ENCODE measurements at regions not wholly inside any gene's neighbourhood (a gene's known extent, or its start where the extent isn't known, plus 50 kb on each side); places are given as distances from the start of the nearest gene placed in this dataset.
"Not testable (repeated sequence)": the region's sequence is repeated elsewhere in the genome, so short reads cannot be mapped to it uniquely, and the experiment has no call there.

DNA sequence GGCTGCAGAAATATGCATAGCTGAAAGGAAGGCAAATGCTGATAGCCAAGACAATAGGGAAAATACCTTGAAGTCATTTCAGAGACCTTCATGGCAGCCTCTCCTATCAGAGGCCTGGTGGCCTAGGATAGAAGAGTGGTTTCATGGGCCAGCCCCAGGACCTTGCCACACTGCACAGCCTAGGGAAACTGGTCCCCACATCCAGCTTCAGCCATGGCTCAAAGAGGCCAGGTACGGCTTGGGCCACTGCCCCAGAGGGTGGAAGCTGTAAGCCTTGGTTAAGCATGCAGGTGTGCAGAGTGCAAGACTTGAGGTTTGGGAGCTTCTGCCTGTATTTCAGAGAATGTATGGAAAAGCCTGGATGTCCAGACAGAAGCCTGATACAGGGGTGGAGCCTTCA, 101.0 kb upstream of the KITLG start:
- DNase-seq (ENCODE audit: low spot score), result no peak
- no peaks in the 10 kb centered on the region for H3K9me3 ChIP-seq (ENCODE audit: low read length)
- H2AFZ ChIP-seq (ENCODE audit: low read length), result no peak overlapping the region
- BruUV-seq (replicated peaks), result no TSS peak
- no peak overlapping the region for H3K27ac ChIP-seq (ENCODE audit: low read depth, low read length, poor library complexity, severe bottlenecking)
- CTCF ChIA-PET (ENCODE audit: unreplicated experiment), result no interaction called here
- H4K20me1 ChIP-seq (ENCODE audit: insufficient read depth, low read length), result no peaks in the 10 kb centered on the region
- H3K4me3 ChIP-seq (ENCODE audit: low read depth, low read length, poor library complexity, severe bottlenecking), result no peak overlapping the region
- H3K4me1 ChIP-seq (ENCODE audit: insufficient read depth, low read length, poor library complexity, severe bottlenecking), result no peaks in the 10 kb centered on the region
- H3K36me3 ChIP-seq (ENCODE audit: insufficient read depth, low read length), result no peaks in the 10 kb centered on the region
- H3K4me2 ChIP-seq (ENCODE audit: low read length), result no peak overlapping the region
- intact Hi-C loops (cut with micrococcal nuclease; ENCODE audit: unreplicated experiment), result no loop called here
- POLR2A ChIA-PET, result no interaction called here
- H3K79me2 ChIP-seq (ENCODE audit: insufficient read depth, low read depth, low read length), result no peaks in the 10 kb centered on the region
- H3K9me2 ChIP-seq (ENCODE audit: insufficient read depth, low read length), result no peaks in the 10 kb centered on the region
- TF ChIP-seq, protein P1, sequence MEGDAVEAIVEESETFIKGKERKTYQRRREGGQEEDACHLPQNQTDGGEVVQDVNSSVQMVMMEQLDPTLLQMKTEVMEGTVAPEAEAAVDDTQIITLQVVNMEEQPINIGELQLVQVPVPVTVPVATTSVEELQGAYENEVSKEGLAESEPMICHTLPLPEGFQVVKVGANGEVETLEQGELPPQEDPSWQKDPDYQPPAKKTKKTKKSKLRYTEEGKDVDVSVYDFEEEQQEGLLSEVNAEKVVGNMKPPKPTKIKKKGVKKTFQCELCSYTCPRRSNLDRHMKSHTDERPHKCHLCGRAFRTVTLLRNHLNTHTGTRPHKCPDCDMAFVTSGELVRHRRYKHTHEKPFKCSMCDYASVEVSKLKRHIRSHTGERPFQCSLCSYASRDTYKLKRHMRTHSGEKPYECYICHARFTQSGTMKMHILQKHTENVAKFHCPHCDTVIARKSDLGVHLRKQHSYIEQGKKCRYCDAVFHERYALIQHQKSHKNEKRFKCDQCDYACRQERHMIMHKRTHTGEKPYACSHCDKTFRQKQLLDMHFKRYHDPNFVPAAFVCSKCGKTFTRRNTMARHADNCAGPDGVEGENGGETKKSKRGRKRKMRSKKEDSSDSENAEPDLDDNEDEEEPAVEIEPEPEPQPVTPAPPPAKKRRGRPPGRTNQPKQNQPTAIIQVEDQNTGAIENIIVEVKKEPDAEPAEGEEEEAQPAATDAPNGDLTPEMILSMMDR (conservative IDR thresholded peaks at IDR 0.05; ENCODE audit: low read length), result no peak
- no peak for TF ChIP-seq EZH2phosphoT487 (IDR thresholded peaks at IDR 0.05; ENCODE audit: borderline replicate concordance, low read depth, low read length)

GRCh38 chr12:88677464-88677863, 97.2 kb upstream of the KITLG start:
- CTCF ChIA-PET (ENCODE audit: unreplicated experiment), result no interaction called here

DNA sequence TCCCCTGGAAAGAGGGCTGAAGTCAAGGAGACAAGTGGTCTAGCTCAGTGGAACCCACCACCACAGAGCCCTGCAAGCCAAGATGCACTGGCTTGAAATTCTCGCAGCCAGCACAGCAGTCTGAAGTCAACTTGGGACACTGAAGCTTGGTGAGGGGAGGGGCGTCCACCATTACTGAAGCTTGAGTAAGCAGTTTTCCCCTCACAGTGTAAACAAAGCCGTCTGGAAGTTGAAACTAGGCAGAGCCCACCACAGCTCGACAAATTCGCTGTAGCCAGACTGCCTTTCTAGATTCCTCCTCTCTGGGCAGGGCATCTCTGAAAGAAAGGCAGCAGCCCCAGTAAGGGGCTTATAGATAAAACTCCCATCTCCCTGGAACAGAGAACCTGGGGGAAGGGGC, 87.3 kb upstream of the KITLG start:
- POLR2A ChIA-PET; H3K36me3 ChIP-seq (ENCODE audit: insufficient read depth, low read length); H3K4me1 ChIP-seq (ENCODE audit: insufficient read depth, low read length, poor library complexity, severe bottlenecking); H3K9me3 ChIP-seq (ENCODE audit: low read length); H2AFZ ChIP-seq (ENCODE audit: low read length); CTCF ChIA-PET (ENCODE audit: unreplicated experiment); H3K79me2 ChIP-seq (ENCODE audit: insufficient read depth, low read depth, low read length); H3K27ac ChIP-seq (ENCODE audit: low read depth, low read length, poor library complexity, severe bottlenecking); H3K4me3 ChIP-seq (ENCODE audit: low read depth, low read length, poor library complexity, severe bottlenecking); BruUV-seq (replicated peaks); intact Hi-C loops (cut with micrococcal nuclease; ENCODE audit: unreplicated experiment); DNase-seq (ENCODE audit: low spot score); H3K4me2 ChIP-seq (ENCODE audit: low read length); H3K9me2 ChIP-seq (ENCODE audit: insufficient read depth, low read length); H4K20me1 ChIP-seq (ENCODE audit: insufficient read depth, low read length): not testable (repeated sequence)

More at GRCh38 chr12:88677464-88677863, 97.2 kb upstream of the KITLG start:
- Histone ChIP-seq H3K27ac (ENCODE audit: low read depth, low read length, poor library complexity, severe bottlenecking) (no peak overlapping the region), H3K36me3 (ENCODE audit: insufficient read depth, low read length) (no peaks in the 10 kb centered on the region), H3K4me2 (ENCODE audit: low read length) (no peak overlapping the region), H4K20me1 (ENCODE audit: insufficient read depth, low read length) (no peaks in the 10 kb centered on the region), H3K79me2 (ENCODE audit: insufficient read depth, low read depth, low read length) (no peaks in the 10 kb centered on the region), H3K9me2 (ENCODE audit: insufficient read depth, low read length) (no peaks in the 10 kb centered on the region), H3K4me1 (ENCODE audit: insufficient read depth, low read length, poor library complexity, severe bottlenecking) (no peaks in the 10 kb centered on the region), H3K9me3 (ENCODE audit: low read length) (no peaks in the 10 kb centered on the region), H2AFZ (ENCODE audit: low read length) (no peak overlapping the region), H3K4me3 (ENCODE audit: low read depth, low read length, poor library complexity, severe bottlenecking) (no peak overlapping the region)
- no TSS peak for BruUV-seq (replicated peaks)
- intact Hi-C loops (cut with micrococcal nuclease; ENCODE audit: unreplicated experiment), result no loop called here
- TF ChIP-seq, protein P1 (conservative IDR thresholded peaks at IDR 0.05; ENCODE audit: low read length), result no peak
- no peak for DNase-seq (ENCODE audit: low spot score)
- POLR2A ChIA-PET, result no interaction called here
